GM12872 (cell line): ENCODE measurements at regions not wholly inside any gene's neighbourhood (a gene's known extent, or its start where the extent isn't known, plus 50 kb on each side); places are given as distances from the start of the nearest gene placed in this dataset.

Experiments used
- CTCF ChIP-seq: IDR thresholded peaks from 3 replicates; pipeline ENCODE4 v1.5.1; 2011; ENCODE audit warnings: low read depth, mild to moderate bottlenecking, low read length, moderate library complexity; ENCODE audit not compliant: insufficient read depth

- TF ChIP-seq CTCF = no peak
These were observed 65.9 kb upstream of the HCRTR2 start for GRCh38 chr6:55108134-55109130.

GRCh38 chr6:55117267-55117666, 57.0 kb upstream of the HCRTR2 start:
- no peak for TF ChIP-seq CTCF
